DOHH2 (cell line): ENCODE measurements at regions not wholly inside any gene's neighbourhood (a gene's known extent, or its start where the extent isn't known, plus 50 kb on each side); places are given as distances from the start of the nearest gene placed in this dataset.

ENCODE experiments used
- H3F3A ChIP-seq: fragments of 200-600 bp; sonication (generic), shearing (Covaris generic); 2 replicates; pipeline ENCODE4 v1.6.0; 2016; ENCODE audit warnings: antibody characterized with exemption, mild to moderate bottlenecking; ENCODE audit not compliant: control insufficient read depth, insufficient read depth
- H3K27ac ChIP-seq: fragments of 200-600 bp; sonication (generic); 2 replicates; pipeline ENCODE4 v1.5.1; 2014; ENCODE audit warnings: low read depth, mild to moderate bottlenecking, low read length, moderate library complexity
- H3K27me3 ChIP-seq: fragments of 200-600 bp; sonication (generic); 2 replicates; pipeline ENCODE4 v1.6.1; 2014; ENCODE audit warnings: mild to moderate bottlenecking, low read length, mixed read lengths; ENCODE audit not compliant: control insufficient read depth
- H3K36me3 ChIP-seq: fragments of 200-600 bp; sonication (generic); 2 replicates; pipeline ENCODE4 v1.6.1; 2014; ENCODE audit warnings: mild to moderate bottlenecking, low read length, moderate library complexity, mixed read lengths; ENCODE audit not compliant: control insufficient read depth
- H3K4me1 ChIP-seq: fragments of 200-600 bp; sonication (generic); 2 replicates; pipeline ENCODE4 v1.6.1; 2014; ENCODE audit warnings: mild to moderate bottlenecking, low read length, mixed read lengths; ENCODE audit not compliant: control insufficient read depth
- H3K4me2 ChIP-seq: fragments of 200-600 bp; sonication (generic); 2 replicates; pipeline ENCODE4 v1.6.0; 2014; ENCODE audit warnings: mild to moderate bottlenecking, low read length, moderate library complexity
- H3K4me3 ChIP-seq: fragments of 200-600 bp; sonication (generic); 2 replicates; pipeline ENCODE4 v1.5.1; 2014; ENCODE audit warnings: mild to moderate bottlenecking, low read length, mixed read lengths
- H3K79me2 ChIP-seq: fragments of 200-600 bp; sonication (generic); 2 replicates; pipeline ENCODE4 v1.6.1; 2014; ENCODE audit warnings: mild to moderate bottlenecking, low read length, mixed read lengths; ENCODE audit not compliant: control insufficient read depth
- H3K9me2 ChIP-seq: fragments of 200-600 bp; sonication (generic); replicated peaks from 2 replicates; pipeline ENCODE4 v1.6.1; 2014; ENCODE audit warnings: mild to moderate bottlenecking, low read length, mixed read lengths; ENCODE audit not compliant: control insufficient read depth
- H3K9me3 ChIP-seq: fragments of 200-600 bp; sonication (generic); 2 replicates; pipeline ENCODE4 v1.6.1; 2014; ENCODE audit warnings: antibody characterized with exemption, low read length, mixed read lengths; ENCODE audit not compliant: control insufficient read depth, insufficient read depth
- H4K20me1 ChIP-seq: fragments of 200-600 bp; sonication (generic); 2 replicates; pipeline ENCODE4 v1.6.0; 2014; ENCODE audit warnings: low read depth, mild to moderate bottlenecking, antibody characterized with exemption, low read length, moderate library complexity; ENCODE audit not compliant: control insufficient read depth, insufficient read depth
- CTCF ChIP-seq: fragments of 200-600 bp; sonication (generic); IDR thresholded peaks from one replicate; pipeline ENCODE4 v1.5.1; 2014; ENCODE audit warnings: antibody characterized with exemption, mild to moderate bottlenecking, low read depth, low read length; ENCODE audit not compliant: poor library complexity, severe bottlenecking
- EZH2phosphoT487 ChIP-seq: fragments of 200-600 bp; sonication (generic); IDR thresholded peaks from 2 replicates; pipeline ENCODE4 v1.6.1; 2017; ENCODE audit warnings: borderline replicate concordance, mild to moderate bottlenecking, antibody characterized with exemption, low read length, moderate library complexity, mixed read lengths

GRCh38 chr2:147621656-147622197, 223.1 kb upstream of the ACVR2A start:
- no peaks in the 10 kb centered on the region for H3K27me3 ChIP-seq

DNA sequence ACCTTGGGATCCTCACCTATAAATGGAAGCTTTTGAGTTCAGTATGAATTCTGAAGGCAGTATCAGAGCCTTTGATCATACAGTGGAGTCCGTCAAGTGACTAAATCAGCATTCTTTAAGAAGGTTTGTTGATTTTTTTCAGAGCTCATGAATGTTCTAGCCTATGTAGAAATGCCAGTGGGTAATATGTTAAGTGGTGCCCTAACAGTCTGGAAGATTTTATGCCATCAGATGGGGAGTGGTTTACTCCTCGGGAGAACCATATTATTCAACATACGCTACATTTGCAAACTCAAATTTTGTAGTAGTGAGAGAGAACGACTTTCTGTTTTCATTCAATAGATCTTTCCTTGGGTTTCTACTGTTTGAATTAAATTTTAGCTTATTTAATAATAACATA, 225.0 kb upstream of the ACVR2A start:
- no peaks in the 10 kb centered on the region for H3K9me3 ChIP-seq
- no peak overlapping the region for H3K27ac ChIP-seq
- H3K79me2 ChIP-seq: no peaks in the 10 kb centered on the region
- H3K27me3 ChIP-seq: no peaks in the 10 kb centered on the region
- H3K4me3 ChIP-seq: no peak overlapping the region
- no peaks in the 10 kb centered on the region for H3K9me2 ChIP-seq
- H3K36me3 ChIP-seq: no peaks in the 10 kb centered on the region
- no peaks in the 10 kb centered on the region for H3F3A ChIP-seq
- H3K4me2 ChIP-seq: no peak overlapping the region
- no peaks in the 10 kb centered on the region for H3K4me1 ChIP-seq
- TF ChIP-seq EZH2phosphoT487: no peak
- no peaks in the 10 kb centered on the region for H4K20me1 ChIP-seq

More at GRCh38 chr2:147621656-147622197, 223.1 kb upstream of the ACVR2A start:
- Histone ChIP-seq H3K9me2 (no peaks in the 10 kb centered on the region), H4K20me1 (no peaks in the 10 kb centered on the region), H3F3A (no peaks in the 10 kb centered on the region), H3K4me1 (no peaks in the 10 kb centered on the region), H3K4me3 (no peak overlapping the region), H3K27ac (no peak overlapping the region), H3K36me3 (no peaks in the 10 kb centered on the region), H3K9me3 (no peaks in the 10 kb centered on the region), H3K4me2 (no peak overlapping the region), H3K79me2 (no peaks in the 10 kb centered on the region)
- no peak for TF ChIP-seq EZH2phosphoT487
- TF ChIP-seq CTCF: no peak

GRCh38 chr2:147615726-147616125, 229.1 kb upstream of the ACVR2A start:
- Histone ChIP-seq H3K27me3 (no peaks in the 10 kb centered on the region), H3K27ac (no peak overlapping the region), H3K79me2 (no peaks in the 10 kb centered on the region), H3K4me1 (no peaks in the 10 kb centered on the region), H4K20me1 (no peaks in the 10 kb centered on the region), H3K9me3 (no peaks in the 10 kb centered on the region), H3K9me2 (no peaks in the 10 kb centered on the region), H3K4me2 (no peak overlapping the region), H3K4me3 (no peak overlapping the region), H3K36me3 (no peaks in the 10 kb centered on the region), H3F3A (no peaks in the 10 kb centered on the region)
- TF ChIP-seq EZH2phosphoT487: no peak
- TF ChIP-seq CTCF: no peak

GRCh38 chr2:147614979-147615470, 229.8 kb upstream of the ACVR2A start:
- Histone ChIP-seq H3F3A (no peaks in the 10 kb centered on the region), H3K4me3 (no peak overlapping the region), H3K36me3 (no peaks in the 10 kb centered on the region), H3K9me2 (no peaks in the 10 kb centered on the region), H4K20me1 (no peaks in the 10 kb centered on the region), H3K9me3 (no peaks in the 10 kb centered on the region), H3K79me2 (no peaks in the 10 kb centered on the region), H3K27ac (no peak overlapping the region), H3K4me2 (no peak overlapping the region), H3K4me1 (no peaks in the 10 kb centered on the region), H3K27me3 (no peaks in the 10 kb centered on the region)
- TF ChIP-seq CTCF (no peak), EZH2phosphoT487 (no peak)
